Endodermal cell (in vitro differentiated cells): ENCODE measurements at regions not wholly inside any gene's neighbourhood (a gene's known extent, or its start where the extent isn't known, plus 50 kb on each side); places are given as distances from the start of the nearest gene placed in this dataset.
"Not testable (repeated sequence)": the region's sequence is repeated elsewhere in the genome, so short reads cannot be mapped to it uniquely, and the experiment has no call there.

Experiments used
- DNase-seq: peaks from one replicate; pipeline ENCODE4 v3.0.0-alpha.2; 2017
- H3K27ac ChIP-seq: 2 replicates; pipeline ENCODE4 v1.5.1; 2013; ENCODE audit warnings: mild to moderate bottlenecking, low read depth, low read length, moderate library complexity
- H3K27me3 ChIP-seq: 2 replicates; pipeline ENCODE4 v1.6.1; 2013; ENCODE audit warnings: mild to moderate bottlenecking, low read length, moderate library complexity; ENCODE audit not compliant: insufficient read depth, control insufficient read depth, poor library complexity, severe bottlenecking
- H3K36me3 ChIP-seq: 2 replicates; pipeline ENCODE4 v1.7.0; 2013; ENCODE audit warnings: mild to moderate bottlenecking, low read length, moderate library complexity; ENCODE audit not compliant: control insufficient read depth, insufficient read depth
- H3K4me1 ChIP-seq: one replicate; pipeline ENCODE4 v1.7.0; 2013; ENCODE audit warnings: low read length; ENCODE audit not compliant: control insufficient read depth, insufficient read depth
- H3K4me3 ChIP-seq: 2 replicates; pipeline ENCODE4 v1.5.1; 2013; ENCODE audit warnings: mild to moderate bottlenecking, low read length, moderate library complexity
- H3K9ac ChIP-seq: 2 replicates; pipeline ENCODE4 v1.6.1; 2013; ENCODE audit warnings: mild to moderate bottlenecking, low read length, moderate library complexity; ENCODE audit not compliant: poor library complexity, severe bottlenecking; ENCODE audit errors: extremely low read depth
- H3K9me3 ChIP-seq: 2 replicates; pipeline ENCODE4 v1.6.1; 2013; ENCODE audit warnings: mild to moderate bottlenecking, low read length, moderate library complexity; ENCODE audit not compliant: control insufficient read depth
- H3K27ac Mint-ChIP-seq: 2 replicates; pipeline ENCODE4 v1.8.0; 2020; ENCODE audit warnings: mixed read lengths
- H3K27me3 Mint-ChIP-seq: 2 replicates; pipeline ENCODE4 v1.8.0; 2021; ENCODE audit warnings: mild to moderate bottlenecking, mixed read lengths; ENCODE audit not compliant: insufficient read depth
- H3K36me3 Mint-ChIP-seq: 2 replicates; pipeline ENCODE4 v1.8.0; 2020; ENCODE audit warnings: low read depth, mixed read lengths
- H3K4me1 Mint-ChIP-seq: 2 replicates; pipeline ENCODE4 v1.8.0; 2020; ENCODE audit warnings: mixed read lengths
- H3K4me3 Mint-ChIP-seq: 2 replicates; pipeline ENCODE4 v1.8.0; 2020; ENCODE audit warnings: mild to moderate bottlenecking, moderate library complexity, mixed read lengths
- H3K9me3 Mint-ChIP-seq: 2 replicates; pipeline ENCODE4 v1.8.0; 2020; ENCODE audit warnings: mild to moderate bottlenecking, mixed read lengths
- CTCF ChIP-seq: fragments of 200-600 bp; sonication (generic); conservative IDR thresholded peaks from 2 replicates; pipeline ENCODE4 v1.5.0; 2021; ENCODE audit warnings: antibody characterized with exemption, mild to moderate bottlenecking
- WGBS, 2 experiments: methylation state at CpG; one replicate each; pipeline versions ENCODE4 v1.1.5 to v1.1.7; 2013; ENCODE audit warnings: missing lambda C conversion rate in 2 of 2, mixed read lengths in 1 of 2; ENCODE audit not compliant: insufficient coverage in 1 of 2, insufficient read length in 1 of 2; 5-methylcytosine and 5-hydroxymethylcytosine counted together

GRCh38 chr2:131584380-131584779, 56.7 kb downstream of the CCDC74A start:
- H3K27ac Mint-ChIP-seq, result no peak overlapping the region
- no peaks in the 10 kb centered on the region for H3K27me3 Mint-ChIP-seq

GRCh38 chr2:131584940-131585339, 57.3 kb downstream of the CCDC74A start:
- no peaks in the 10 kb centered on the region for H3K27me3 Mint-ChIP-seq

More at GRCh38 chr2:131584380-131584779, 56.7 kb downstream of the CCDC74A start:
- Histone ChIP-seq H3K9ac (no peak overlapping the region), H3K27me3 (no peaks in the 10 kb centered on the region), H3K4me3 (no peak overlapping the region), H3K4me1 (no peaks in the 10 kb centered on the region), H3K36me3 (no peaks in the 10 kb centered on the region), H3K9me3 (no peaks in the 10 kb centered on the region), H3K27ac (no peak overlapping the region)
- no peaks in the 10 kb centered on the region for H3K36me3 Mint-ChIP-seq
- no peaks in the 10 kb centered on the region for H3K9me3 Mint-ChIP-seq
- H3K4me3 Mint-ChIP-seq, result no peak overlapping the region
- no peak for TF ChIP-seq CTCF
- H3K4me1 Mint-ChIP-seq, result peaks cover 9% of the 10 kb centered on the region
- 82 to 100% methylated on average over 1 to 3 of the region's 3 CpGs for WGBS, 2 experiments
- DNase-seq, result no peak

GRCh38 chr2:131588152-131588873, 60.6 kb downstream of the CCDC74A start:
- TF ChIP-seq CTCF, result no peak
- H3K27ac ChIP-seq, result no peak overlapping the region
- no peaks in the 10 kb centered on the region for H3K27me3 ChIP-seq
- H3K9ac ChIP-seq, result no peak overlapping the region
- no peaks in the 10 kb centered on the region for H3K4me1 ChIP-seq
- no peaks in the 10 kb centered on the region for H3K9me3 ChIP-seq
- Mint-ChIP-seq H3K4me1 (no peaks in the 10 kb centered on the region), H3K27ac (no peak overlapping the region), H3K27me3 (no peaks in the 10 kb centered on the region), H3K36me3 (no peaks in the 10 kb centered on the region), H3K9me3 (no peaks in the 10 kb centered on the region), H3K4me3 (no peak overlapping the region)
- WGBS, 2 experiments, result 86 to 95% methylated on average over 4 to 5 of the region's 5 CpGs
- H3K4me3 ChIP-seq, result no peak overlapping the region
- H3K36me3 ChIP-seq, result no peaks in the 10 kb centered on the region
- DNase-seq, result no peak

More at GRCh38 chr2:131584940-131585339, 57.3 kb downstream of the CCDC74A start:
- Histone ChIP-seq H3K27me3 (no peaks in the 10 kb centered on the region), H3K27ac (no peak overlapping the region), H3K4me3 (no peak overlapping the region), H3K9ac (no peak overlapping the region), H3K4me1 (no peaks in the 10 kb centered on the region), H3K36me3 (no peaks in the 10 kb centered on the region), H3K9me3 (no peaks in the 10 kb centered on the region)
- Mint-ChIP-seq H3K4me3 (no peak overlapping the region), H3K36me3 (no peaks in the 10 kb centered on the region), H3K4me1 (peaks cover 9% of the 10 kb centered on the region), H3K9me3 (no peaks in the 10 kb centered on the region), H3K27ac (no peak overlapping the region)
- no peak for TF ChIP-seq CTCF
- 89 to 95% methylated on average over 4 of the region's 4 CpGs for WGBS, 2 experiments
- no peak for DNase-seq

GRCh38 chr2:131589126-131589525, 61.4 kb downstream of the CCDC74A start:
- not testable (repeated sequence) for H3K4me1 Mint-ChIP-seq, H3K36me3 ChIP-seq, H3K4me1 ChIP-seq, H3K27ac ChIP-seq, H3K9me3 ChIP-seq, H3K4me3 ChIP-seq, H3K27me3 ChIP-seq, H3K27me3 Mint-ChIP-seq, H3K4me3 Mint-ChIP-seq, DNase-seq, H3K27ac Mint-ChIP-seq, H3K9ac ChIP-seq, H3K9me3 Mint-ChIP-seq, H3K36me3 Mint-ChIP-seq
- WGBS, 2 experiments, result 90 to 100% methylated on average over 1 to 6 of the region's 6 CpGs
